ENCODE measurements at regions not wholly inside any gene's neighbourhood (a gene's known extent, or its start where the extent isn't known, plus 50 kb on each side); places are given as distances from the start of the nearest gene placed in this dataset.

DNA sequence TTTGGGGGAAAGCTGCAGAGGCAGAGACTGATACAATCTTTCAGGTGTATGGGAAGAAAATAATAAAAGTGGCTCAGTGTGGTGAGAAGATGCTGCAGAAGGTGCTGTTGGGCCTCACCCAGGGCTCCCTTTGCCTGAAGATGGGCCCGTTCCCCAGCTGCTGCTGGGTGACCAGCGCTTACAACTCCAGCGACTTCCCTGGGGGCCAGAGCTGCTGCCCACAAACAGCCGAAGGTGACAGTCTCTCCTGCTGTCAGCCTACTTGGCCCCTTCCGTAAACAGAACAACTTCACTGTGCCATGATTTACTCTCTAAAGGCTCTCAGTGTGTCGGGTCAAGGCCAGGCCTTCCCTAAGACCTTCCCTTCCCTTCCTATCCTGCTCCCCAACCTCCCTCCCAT is 93.6 kb upstream of the PCBD1 start:
- Histone ChIP-seq H3K4me1 (no peaks in the 10 kb centered on the region), H3K4me3 (no peak overlapping the region), H3K36me3 (no peaks in the 10 kb centered on the region), H3K27me3 (no peaks in the 10 kb centered on the region), H3K9me3 (no peaks in the 10 kb centered on the region), H3K27ac (no peak overlapping the region)
- no peak for DNase-seq
- intact Hi-C loops (cut with DNase I) = no loop called here
- no peak for TF ChIP-seq POLR2A (IDR thresholded peaks at IDR 0.05)
- TF ChIP-seq, protein P1, sequence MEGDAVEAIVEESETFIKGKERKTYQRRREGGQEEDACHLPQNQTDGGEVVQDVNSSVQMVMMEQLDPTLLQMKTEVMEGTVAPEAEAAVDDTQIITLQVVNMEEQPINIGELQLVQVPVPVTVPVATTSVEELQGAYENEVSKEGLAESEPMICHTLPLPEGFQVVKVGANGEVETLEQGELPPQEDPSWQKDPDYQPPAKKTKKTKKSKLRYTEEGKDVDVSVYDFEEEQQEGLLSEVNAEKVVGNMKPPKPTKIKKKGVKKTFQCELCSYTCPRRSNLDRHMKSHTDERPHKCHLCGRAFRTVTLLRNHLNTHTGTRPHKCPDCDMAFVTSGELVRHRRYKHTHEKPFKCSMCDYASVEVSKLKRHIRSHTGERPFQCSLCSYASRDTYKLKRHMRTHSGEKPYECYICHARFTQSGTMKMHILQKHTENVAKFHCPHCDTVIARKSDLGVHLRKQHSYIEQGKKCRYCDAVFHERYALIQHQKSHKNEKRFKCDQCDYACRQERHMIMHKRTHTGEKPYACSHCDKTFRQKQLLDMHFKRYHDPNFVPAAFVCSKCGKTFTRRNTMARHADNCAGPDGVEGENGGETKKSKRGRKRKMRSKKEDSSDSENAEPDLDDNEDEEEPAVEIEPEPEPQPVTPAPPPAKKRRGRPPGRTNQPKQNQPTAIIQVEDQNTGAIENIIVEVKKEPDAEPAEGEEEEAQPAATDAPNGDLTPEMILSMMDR (IDR thresholded peaks at IDR 0.05) = no peak
- ATAC-seq = no peak
- no CpG with 5 or more reads among the region's 6 CpGs for WGBS (ENCODE audit: insufficient coverage, low coverage, low lambda C conversion rate, missing lambda C conversion rate)

DNA sequence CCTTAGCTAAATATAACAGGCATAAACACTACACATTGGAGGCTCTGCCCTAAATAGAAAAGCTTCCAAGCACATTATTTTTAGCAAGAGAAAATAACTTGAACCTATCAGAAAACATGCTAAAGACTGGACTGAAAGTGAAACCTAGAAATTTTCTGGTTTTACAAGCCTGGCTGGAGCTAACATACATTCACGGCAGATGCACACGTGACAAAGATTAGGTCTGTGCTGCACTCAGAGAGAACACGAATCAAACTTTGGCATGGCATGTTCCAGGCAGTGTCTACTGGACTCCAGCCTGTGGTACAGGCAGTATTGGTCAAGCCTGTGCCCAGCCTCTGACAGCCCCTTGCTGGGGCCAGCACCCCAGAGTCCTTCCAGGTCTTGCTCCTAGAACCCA is 94.1 kb upstream of the PCBD1 start:
- no peaks in the 10 kb centered on the region for H3K4me1 ChIP-seq
- DNase-seq (no peak), ATAC-seq (peak in 1 of 4 donors; percentile 29)
- H3K4me3 ChIP-seq = no peak overlapping the region
- no peaks in the 10 kb centered on the region for H3K36me3 ChIP-seq
- no peaks in the 10 kb centered on the region for H3K27me3 ChIP-seq
- TF ChIP-seq POLR2A (IDR thresholded peaks at IDR 0.05) = no peak
- TF ChIP-seq, protein P1 (IDR thresholded peaks at IDR 0.05) = no peak
- no peaks in the 10 kb centered on the region for H3K9me3 ChIP-seq
- no peak overlapping the region for H3K27ac ChIP-seq
- intact Hi-C loops (cut with DNase I) = no loop called here
- 71% methylated on average over 2 of the region's 3 CpGs for WGBS (ENCODE audit: insufficient coverage, low coverage, low lambda C conversion rate, missing lambda C conversion rate)

DNA sequence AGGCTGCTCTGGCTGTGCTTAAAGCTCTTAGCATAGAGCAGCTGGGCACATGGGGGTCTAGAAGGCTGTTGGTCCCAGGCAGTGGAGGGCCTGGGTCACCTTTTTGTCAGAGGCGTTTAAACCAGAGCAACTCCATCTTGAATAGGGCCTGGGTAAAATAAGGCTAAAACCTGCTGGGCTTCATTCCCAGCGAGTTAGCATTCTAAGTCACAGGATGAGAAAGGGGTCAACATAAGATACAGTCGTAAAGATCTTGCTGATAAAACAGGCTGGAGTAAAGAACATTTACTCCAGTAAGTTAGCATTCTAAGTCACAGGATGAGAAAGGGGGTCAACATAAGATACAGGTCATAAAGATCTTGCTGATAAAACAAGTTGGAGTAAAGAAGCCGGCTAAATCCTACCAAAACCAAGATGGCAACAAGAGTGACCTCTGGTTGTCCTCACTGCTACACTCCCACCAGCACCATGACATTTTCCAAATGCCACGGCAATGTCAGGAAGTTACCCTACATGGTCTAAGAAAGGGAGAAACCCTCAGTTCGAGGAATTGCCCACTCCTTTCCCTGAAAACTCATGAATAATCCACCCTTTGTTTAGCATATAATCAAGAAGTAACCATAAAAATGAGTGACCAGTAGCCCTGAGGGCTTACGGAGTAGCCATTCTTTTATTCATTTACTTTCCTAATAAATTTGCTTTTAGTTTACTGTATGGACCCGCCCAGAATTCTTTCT is 96.8 kb upstream of the PCBD1 start:
- no peak overlapping the region for H3K4me3 ChIP-seq
- no peaks in the 10 kb centered on the region for H3K27me3 ChIP-seq
- TF ChIP-seq, protein P1 (IDR thresholded peaks at IDR 0.05) = no peak
- TF ChIP-seq POLR2A (IDR thresholded peaks at IDR 0.05) = no peak
- intact Hi-C loops (cut with DNase I) = no loop called here
- H3K9me3 ChIP-seq = no peaks in the 10 kb centered on the region
- ATAC-seq (no peak), DNase-seq (no peak)
- H3K27ac ChIP-seq = no peak overlapping the region
- H3K36me3 ChIP-seq = no peaks in the 10 kb centered on the region
- 63% methylated on average over 7 of the region's 8 CpGs for WGBS (ENCODE audit: insufficient coverage, low coverage, low lambda C conversion rate, missing lambda C conversion rate)
- no peaks in the 10 kb centered on the region for H3K4me1 ChIP-seq

DNA sequence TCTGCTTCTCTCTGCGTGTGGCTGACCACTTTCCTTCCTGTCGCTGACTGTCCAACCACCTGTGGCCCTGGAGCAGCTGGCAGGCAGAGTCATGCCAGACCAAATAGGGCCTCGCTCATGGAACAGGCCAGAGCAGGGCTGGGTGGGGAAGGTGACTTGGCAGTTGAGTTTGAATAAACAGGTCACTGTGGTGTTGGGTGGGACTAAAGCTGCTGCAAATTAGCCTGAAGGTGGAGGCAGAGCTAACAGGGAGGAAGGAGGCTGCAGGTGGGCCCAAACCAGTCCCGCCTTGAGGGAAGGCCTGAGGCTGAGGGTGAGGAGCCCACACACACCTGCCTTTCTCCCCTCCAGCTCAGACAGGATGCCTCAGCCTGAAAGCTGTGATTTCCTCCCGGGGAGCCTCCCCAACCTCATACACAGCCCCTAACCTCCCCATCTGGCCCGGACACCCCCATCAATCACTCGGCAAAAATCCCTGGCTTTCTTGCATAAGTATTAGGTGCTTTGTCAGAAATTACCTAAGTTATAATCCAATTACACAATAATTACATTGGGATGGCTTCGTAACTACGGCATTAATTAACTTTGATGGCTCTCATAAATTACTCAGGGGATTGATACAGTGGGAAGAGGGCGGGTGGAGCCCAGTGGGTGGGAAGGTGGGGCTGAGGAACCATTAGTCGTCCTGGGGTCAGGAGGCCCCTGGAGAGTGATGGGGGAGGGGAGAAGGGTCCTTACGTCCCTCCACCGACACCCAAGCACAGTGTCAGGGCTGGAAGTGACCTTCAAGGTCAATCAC is 97.7 kb upstream of the PCBD1 start:
- ATAC-seq = no peak
- no peaks in the 10 kb centered on the region for H3K9me3 ChIP-seq
- no peak overlapping the region for H3K27ac ChIP-seq
- TF ChIP-seq POLR2A (IDR thresholded peaks at IDR 0.05) = no peak
- TF ChIP-seq, protein P1 (IDR thresholded peaks at IDR 0.05) = no peak
- DNase-seq = no peak
- H3K4me3 ChIP-seq = no peak overlapping the region
- H3K27me3 ChIP-seq = no peaks in the 10 kb centered on the region
- 72% methylated on average over 9 of the region's 13 CpGs for WGBS (ENCODE audit: insufficient coverage, low coverage, low lambda C conversion rate, missing lambda C conversion rate)
- intact Hi-C loops (cut with DNase I) = no loop called here
- no peaks in the 10 kb centered on the region for H3K36me3 ChIP-seq
- no peaks in the 10 kb centered on the region for H3K4me1 ChIP-seq

Measured in right lobe of liver (tissue), 6 donors.